Fibroblast of peridontal ligament (primary cell): ENCODE measurements at regions not wholly inside any gene's neighbourhood (a gene's known extent, or its start where the extent isn't known, plus 50 kb on each side); places are given as distances from the start of the nearest gene placed in this dataset.
"Not testable (repeated sequence)": the region's sequence is repeated elsewhere in the genome, so short reads cannot be mapped to it uniquely, and the experiment has no call there.

Experiments used
- DNase-seq: peaks from one replicate; pipeline ENCODE4 v3.0.0-alpha.2; 2010; ENCODE audit errors: extremely low read depth

- DNase-seq, result peak; percentile 18
Measured at GRCh38 chr2:155546721-155547555, 785.6 kb downstream of the NR4A2 start.

GRCh38 chr2:155539028-155539427 is 793.5 kb downstream of the NR4A2 start:
- not testable (repeated sequence) for DNase-seq

- DNase-seq, result no peak
Measured at GRCh38 chr2:155528034-155528433, 804.5 kb downstream of the NR4A2 start.

GRCh38 chr2:155525199-155525598 is 807.3 kb downstream of the NR4A2 start:
- no peak for DNase-seq

- no peak for DNase-seq
Measured at GRCh38 chr2:155519529-155520130, 812.9 kb downstream of the NR4A2 start.

GRCh38 chr2:155518094-155518493 is 814.4 kb downstream of the NR4A2 start:
- no peak for DNase-seq

GRCh38 chr2:155517362-155517761 is 815.2 kb downstream of the NR4A2 start:
- no peak for DNase-seq

- no peak for DNase-seq
Measured at GRCh38 chr2:155513248-155513647, 814.8 kb downstream of the KCNJ3 start.

- no peak for DNase-seq
Measured at GRCh38 chr2:155502766-155503165, 804.3 kb downstream of the KCNJ3 start.

GRCh38 chr2:155498106-155498505 is 799.6 kb downstream of the KCNJ3 start:
- DNase-seq, result no peak

- DNase-seq, result no peak
Measured at GRCh38 chr2:155494744-155495143, 796.2 kb downstream of the KCNJ3 start.

GRCh38 chr2:155485141-155485842 is 786.8 kb downstream of the KCNJ3 start:
- no peak for DNase-seq

GRCh38 chr2:155481141-155481540 is 782.6 kb downstream of the KCNJ3 start:
- DNase-seq, result no peak

GRCh38 chr2:155472018-155472417 is 773.5 kb downstream of the KCNJ3 start:
- not testable (repeated sequence) for DNase-seq

- no peak for DNase-seq
Measured at GRCh38 chr2:155456222-155456621, 757.7 kb downstream of the KCNJ3 start.

- peak; percentile 22 for DNase-seq
Measured at GRCh38 chr2:155442755-155443372, 744.4 kb downstream of the KCNJ3 start.

GRCh38 chr2:155442088-155442487 is 743.6 kb downstream of the KCNJ3 start:
- DNase-seq, result no peak

GRCh38 chr2:155431004-155431507 is 732.6 kb downstream of the KCNJ3 start:
- no peak for DNase-seq

GRCh38 chr2:155427470-155427869 is 729.0 kb downstream of the KCNJ3 start:
- DNase-seq, result no peak

GRCh38 chr2:155424518-155424917 is 726.0 kb downstream of the KCNJ3 start:
- no peak for DNase-seq

- DNase-seq, result no peak
Measured at GRCh38 chr2:155418753-155419152, 720.3 kb downstream of the KCNJ3 start.

GRCh38 chr2:155412598-155412997 is 714.1 kb downstream of the KCNJ3 start:
- no peak for DNase-seq
